Motor neuron (in vitro differentiated cells): ENCODE measurements at regions not wholly inside any gene's neighbourhood (a gene's known extent, or its start where the extent isn't known, plus 50 kb on each side); places are given as distances from the start of the nearest gene placed in this dataset.
"Not testable (repeated sequence)": the region's sequence is repeated elsewhere in the genome, so short reads cannot be mapped to it uniquely, and the experiment has no call there.

Source experiments
- ATAC-seq, 8 experiments: fragments of 200-7000 bp; cut with Tn5 transposase; replicated peaks in 6 of 8; 2 replicates each; pipeline ENCODE4 v1.8.0; 2021; ENCODE audit warnings: mild to moderate bottlenecking in 8 of 8, moderate library complexity in 8 of 8
- H3K27ac ChIP-seq, 2 donors: fragments of 250-450 bp; sonication (Bioruptor Pico); 2 replicates each; pipeline ENCODE4 v1.9.0; 2021; ENCODE audit warnings: antibody characterized with exemption in 2 of 2, mild to moderate bottlenecking in 2 of 2, moderate library complexity in 1 of 2
- H3K4me1 ChIP-seq, 2 donors: fragments of 250-450 bp; sonication (Bioruptor Pico); replicated peaks in 1 of 2; 2 replicates each; pipeline ENCODE4 v1.6.1; 2021; ENCODE audit warnings: antibody characterized with exemption in 2 of 2, mild to moderate bottlenecking in 2 of 2, moderate library complexity in 1 of 2
- H3K4me3 ChIP-seq, 5 donors: fragments of 250-450 bp; sonication (Bioruptor Pico); 2 replicates each; pipeline ENCODE4 v1.9.0; 2021; ENCODE audit warnings: antibody characterized with exemption in 5 of 5, mild to moderate bottlenecking in 5 of 5, moderate library complexity in 4 of 5
- WGBS, 10 experiments: fragments of 450-650 bp; shearing (Covaris generic); methylation state at CpG; one replicate each; pipeline ENCODE4 v1.0.0; 2022; 5-methylcytosine and 5-hydroxymethylcytosine counted together
- in situ Hi-C, 9 experiments: fragments of 400-800 bp; cut with MboI; loops; one replicate each; pipeline ENCODE4 v1.15.0; 2021; ENCODE audit warnings: low sequenced_read_pairs in 9 of 9, low pct_unique_long_range_greater_than_20kb in 2 of 9; ENCODE audit not compliant: unreplicated experiment in 9 of 9

DNA sequence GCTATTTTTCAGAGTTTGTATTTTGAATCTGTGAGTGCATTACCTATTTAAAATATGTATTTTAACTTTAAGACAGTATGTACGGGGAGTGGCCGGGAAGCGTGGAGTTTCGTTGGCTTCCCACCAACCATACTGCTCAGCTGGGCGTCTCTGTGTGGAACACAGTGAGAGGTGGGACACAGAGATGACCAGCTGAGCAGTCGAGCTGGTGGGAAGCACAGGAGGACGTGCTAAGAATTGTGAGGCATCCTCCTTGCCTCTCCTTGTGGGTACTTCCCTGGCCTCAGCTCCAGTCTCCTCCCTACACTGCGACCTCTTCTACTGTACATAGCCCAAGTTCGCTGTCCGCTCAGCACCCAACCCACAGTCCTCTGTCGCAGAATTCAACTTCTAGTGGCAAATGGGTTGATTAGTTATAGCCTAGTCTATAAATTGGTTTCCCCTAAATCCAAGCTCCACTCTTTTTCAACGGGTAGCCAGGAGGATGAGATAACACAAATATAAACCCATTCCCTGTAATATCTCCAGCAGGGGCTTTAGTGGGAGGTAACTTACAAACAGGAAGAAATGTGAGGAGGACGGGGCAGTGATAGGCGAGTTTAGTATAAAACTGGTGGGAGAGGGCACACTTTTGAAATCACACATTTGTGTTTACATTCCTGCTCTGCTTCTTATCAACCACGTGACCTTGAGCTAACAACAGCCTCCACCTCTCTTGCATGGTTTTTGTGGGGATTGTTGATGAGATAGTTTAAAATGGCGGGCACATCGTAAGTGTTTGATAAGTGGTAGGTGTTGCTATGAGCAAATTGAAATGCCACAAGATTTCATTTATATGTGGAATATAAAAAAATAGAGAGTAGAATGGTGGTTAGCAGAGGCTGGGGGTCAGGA is 211.9 kb upstream of the HS3ST3A1 start:
- H3K4me1 ChIP-seq, result no peaks in the 10 kb centered on the region
- no peak overlapping the region for H3K27ac ChIP-seq
- ATAC-seq, result no peak
- no peak overlapping the region for H3K4me3 ChIP-seq
- in situ Hi-C loops, result no loop called here
- WGBS, 10 experiments, result 0 to 100% (median 89%) methylated on average over 1 to 17 of the region's 17 CpGs; no CpG with 5 or more reads in 1 of the 10 experiments

GRCh38 chr17:13822700-13823099 is 221.0 kb upstream of the HS3ST3A1 start:
- 0 to 55% (median 25%) methylated on average over 1 to 3 of the region's 3 CpGs; no CpG with 5 or more reads in 2 of the 10 experiments for WGBS, 10 experiments
- Histone ChIP-seq H3K4me1 (peaks cover 10 to 14% of the 10 kb centered on the region in 2 donors), H3K4me3 (no peak overlapping the region), H3K27ac (no peak overlapping the region)
- peak in 6 of 8 experiments; percentile 17 to 82 (median 74) for ATAC-seq
- in situ Hi-C loops, result no loop called here

GRCh38 chr17:13825526-13826040 is 223.9 kb upstream of the HS3ST3A1 start:
- Histone ChIP-seq H3K27ac (no peak overlapping the region), H3K4me1 (peaks cover 10 to 14% of the 10 kb centered on the region in 2 donors), H3K4me3 (no peak overlapping the region)
- no peak for ATAC-seq
- in situ Hi-C loops, result no loop called here
- WGBS, 10 experiments, result 80 to 100% (median 100%) methylated on average over 1 of the region's 1 CpG; no CpG with 5 or more reads in 5 of the 10 experiments

DNA sequence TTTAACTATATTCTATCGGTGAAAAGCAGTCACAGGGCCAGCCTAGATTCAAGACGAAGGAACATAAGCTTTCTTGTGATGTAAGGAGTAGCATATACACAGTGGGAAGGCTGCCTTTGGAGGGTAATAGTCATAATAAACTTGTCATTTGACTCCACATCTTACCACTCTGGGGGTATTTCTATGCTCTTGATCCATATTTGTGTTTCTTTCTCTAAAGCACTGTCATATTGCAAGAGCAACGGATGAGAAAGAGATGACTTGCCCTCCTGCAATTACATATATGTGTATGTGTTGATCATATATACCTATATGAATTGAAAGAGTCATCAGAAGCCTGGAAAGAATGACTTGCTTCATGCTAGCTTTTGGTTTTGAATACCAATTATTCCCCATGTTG is 225.4 kb upstream of the HS3ST3A1 start:
- no peak for ATAC-seq
- 29 to 100% (median 97%) methylated on average over 1 to 3 of the region's 3 CpGs for WGBS, 10 experiments
- H3K4me3 ChIP-seq, result no peak overlapping the region
- H3K27ac ChIP-seq, result no peak overlapping the region
- H3K4me1 ChIP-seq, result peaks cover 10 to 14% of the 10 kb centered on the region in 2 donors
- in situ Hi-C loops, result no loop called here

DNA sequence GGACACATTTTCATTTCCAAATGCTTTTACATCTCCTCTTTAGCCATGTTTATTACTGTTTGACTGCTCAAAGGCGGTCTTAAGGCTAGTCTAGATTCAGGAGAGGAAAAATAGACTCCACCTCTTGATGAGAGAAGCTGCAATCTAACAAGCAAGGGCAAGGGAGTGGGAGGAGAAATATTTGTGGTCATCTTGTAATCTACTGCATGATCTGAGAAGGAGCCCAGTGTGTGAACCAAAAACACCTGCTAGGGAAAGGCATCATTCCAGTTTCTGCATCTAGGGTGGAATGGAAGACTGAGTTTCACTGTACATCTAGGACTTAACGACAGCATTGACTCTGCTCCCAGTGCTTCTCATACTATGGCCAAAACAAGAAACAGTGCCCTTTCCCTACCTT is 232.2 kb upstream of the HS3ST3A1 start:
- no peak for ATAC-seq
- WGBS, 10 experiments, result 37 to 100% (median 92%) methylated on average over 1 to 2 of the region's 2 CpGs; no CpG with 5 or more reads in 3 of the 10 experiments
- in situ Hi-C loops, result no loop called here

DNA sequence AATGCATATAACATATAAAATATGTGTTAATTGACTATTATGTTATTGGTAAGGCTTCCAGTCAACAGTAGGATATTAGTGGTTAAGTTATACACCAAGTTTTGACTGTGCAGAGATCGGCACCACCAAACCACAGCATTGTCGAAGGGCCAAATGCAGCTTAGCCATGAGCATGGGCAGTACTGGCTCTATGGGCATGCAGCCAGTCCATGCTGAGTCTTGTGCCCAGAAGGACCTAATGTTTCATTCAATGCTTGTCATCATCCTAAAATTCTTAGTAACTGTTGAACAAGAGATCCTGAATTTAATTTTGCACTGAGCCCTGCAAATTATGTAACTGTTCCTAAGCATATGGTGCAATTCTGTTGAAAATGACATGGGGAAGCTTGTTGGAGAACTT is 233.4 kb upstream of the HS3ST3A1 start:
- no peaks in the 10 kb centered on the region for H3K4me1 ChIP-seq
- no peak overlapping the region for H3K4me3 ChIP-seq
- no peak for ATAC-seq
- no peak overlapping the region for H3K27ac ChIP-seq
- in situ Hi-C loops, result no loop called here
- 40 to 100% (median 72%) methylated on average over 1 to 2 of the region's 2 CpGs; no CpG with 5 or more reads in 2 of the 10 experiments for WGBS, 10 experiments

More for the DNA sequence above, 232.2 kb upstream of the HS3ST3A1 start:
- Histone ChIP-seq H3K27ac (no peak overlapping the region), H3K4me3 (no peak overlapping the region), H3K4me1 (no peaks in the 10 kb centered on the region)

DNA sequence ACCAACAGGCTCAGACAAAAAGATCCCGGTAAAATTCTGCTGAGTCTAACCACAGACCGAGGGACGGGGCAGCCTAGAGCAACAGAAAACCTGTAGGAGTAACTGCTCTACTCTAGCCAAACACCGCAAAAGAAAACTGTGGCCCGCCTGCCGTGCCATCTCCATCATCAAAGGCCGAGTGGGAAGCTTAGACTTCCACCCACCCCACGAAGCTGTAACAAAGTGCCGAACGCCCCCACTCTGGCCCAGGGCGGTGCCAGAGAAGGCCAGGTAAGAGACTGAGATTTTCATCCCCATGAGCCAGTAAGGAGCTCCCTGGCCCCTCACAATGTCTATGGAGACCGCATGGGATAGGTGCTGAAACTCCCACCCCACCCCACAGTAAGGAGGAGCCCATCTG is 231.9 kb upstream of the COX10 start:
- H3K4me3 ChIP-seq, result no peak overlapping the region
- WGBS, 10 experiments, result 64 to 100% (median 92%) methylated on average over 1 to 6 of the region's 12 CpGs; no CpG with 5 or more reads in 4 of the 10 experiments
- no peak overlapping the region for H3K27ac ChIP-seq
- in situ Hi-C loops, result no loop called here
- H3K4me1 ChIP-seq, result no peaks in the 10 kb centered on the region
- no peak for ATAC-seq

- WGBS, 10 experiments, result 56 to 100% (median 73%) methylated on average over 1 of the region's 1 CpG; no CpG with 5 or more reads in 4 of the 10 experiments
- no peak overlapping the region for H3K27ac ChIP-seq
- in situ Hi-C loops, result no loop called here
- H3K4me3 ChIP-seq, result no peak overlapping the region
- no peak for ATAC-seq
- H3K4me1 ChIP-seq, result peaks cover 0 to 3% of the 10 kb centered on the region in 2 donors
Observed at GRCh38 chr17:13840254-13840653, 229.1 kb upstream of the COX10 start.

GRCh38 chr17:13843862-13844635 is 225.3 kb upstream of the COX10 start:
- no peak for ATAC-seq
- WGBS, 10 experiments, result 38 to 98% (median 70%) methylated on average over 1 to 4 of the region's 4 CpGs

GRCh38 chr17:13851889-13852288 is 217.4 kb upstream of the COX10 start:
- no peak overlapping the region for H3K4me3 ChIP-seq
- in situ Hi-C loops, result no loop called here
- no peak for ATAC-seq
- 25 to 100% (median 85%) methylated on average over 1 of the region's 1 CpG for WGBS, 10 experiments
- H3K27ac ChIP-seq, result no peak overlapping the region
- H3K4me1 ChIP-seq, result no peaks in the 10 kb centered on the region

More at GRCh38 chr17:13843862-13844635, 225.3 kb upstream of the COX10 start:
- Histone ChIP-seq H3K4me3 (no peak overlapping the region), H3K4me1 (peaks cover 0 to 3% of the 10 kb centered on the region in 2 donors), H3K27ac (no peak overlapping the region)
- in situ Hi-C loops, result no loop called here

DNA sequence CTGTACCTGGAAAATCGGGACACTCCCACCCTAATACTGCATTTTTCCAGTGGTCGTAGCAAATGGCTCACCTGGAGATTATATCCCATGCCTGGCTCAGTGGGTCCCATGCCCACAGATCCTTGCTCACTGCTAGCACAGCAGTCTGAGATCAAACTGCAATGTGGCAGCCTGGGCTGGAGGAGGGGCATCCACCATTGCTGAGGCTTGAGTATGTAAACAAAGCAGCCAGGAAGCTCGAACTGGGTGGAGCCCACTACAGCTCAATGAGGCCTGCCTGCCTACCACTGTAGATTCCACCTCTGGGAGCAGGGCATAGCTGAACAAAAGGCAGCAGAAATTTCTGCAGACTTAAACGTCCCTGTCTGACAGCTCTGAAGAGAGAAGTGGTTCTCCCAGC is 213.6 kb upstream of the COX10 start:
- H3K4me1 ChIP-seq, in situ Hi-C loops, H3K4me3 ChIP-seq, H3K27ac ChIP-seq, ATAC-seq: not testable (repeated sequence)
- 40 to 100% (median 83%) methylated on average over 1 of the region's 4 CpGs; no CpG with 5 or more reads in 7 of the 10 experiments for WGBS, 10 experiments

- Histone ChIP-seq H3K4me3 (no peak overlapping the region), H3K4me1 (peaks cover 0 to 4% of the 10 kb centered on the region in 2 donors), H3K27ac (no peak overlapping the region)
- in situ Hi-C loops, result no loop called here
- WGBS, 10 experiments, result 81 to 100% (median 94%) methylated on average over 1 to 3 of the region's 3 CpGs; no CpG with 5 or more reads in 2 of the 10 experiments
- no peak for ATAC-seq
Observed at GRCh38 chr17:13862346-13862745, 207.0 kb upstream of the COX10 start.

DNA sequence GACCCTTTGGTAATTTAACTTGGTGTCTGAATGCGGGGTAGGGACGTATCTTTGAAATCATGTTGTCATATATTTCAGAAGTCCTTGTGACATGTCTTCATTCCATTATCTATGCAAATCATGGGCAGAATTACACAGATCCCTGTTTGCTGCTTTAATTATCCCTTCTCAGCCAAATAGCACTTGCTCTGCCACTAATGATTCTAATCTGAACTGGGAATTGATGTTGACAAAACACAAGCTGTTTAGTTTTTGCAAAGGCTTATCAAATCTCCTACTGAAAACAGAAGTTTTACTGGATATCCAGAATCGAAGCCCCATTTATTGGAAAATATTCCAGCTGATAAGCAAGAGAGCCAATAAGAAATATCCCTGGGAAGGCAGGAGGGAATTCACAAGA is 205.9 kb upstream of the COX10 start:
- in situ Hi-C loops, result no loop called here
- ATAC-seq, result no peak
- Histone ChIP-seq H3K4me1 (peaks cover 0 to 4% of the 10 kb centered on the region in 2 donors), H3K27ac (no peak overlapping the region), H3K4me3 (no peak overlapping the region)
- 80 to 100% (median 91%) methylated on average over 1 to 3 of the region's 3 CpGs; no CpG with 5 or more reads in 2 of the 10 experiments for WGBS, 10 experiments
